H1 (cell line): ENCODE measurements at regions not wholly inside any gene's neighbourhood (a gene's known extent, or its start where the extent isn't known, plus 50 kb on each side); places are given as distances from the start of the nearest gene placed in this dataset.

Experiments used
- CTCF ChIA-PET: fragments of 300-600 bp; sonication (Branson Sonifier 250); formaldehyde crosslinking; loops from one replicate; lab custom pipeline; 2021; ENCODE audit not compliant: partially characterized antibody; lab: Charles Lee
- POLR2A ChIA-PET: fragments of 300-600 bp; sonication (Branson Sonifier 250); formaldehyde crosslinking; loops from one replicate; lab custom pipeline; 2021; ENCODE audit warnings: inconsistent platforms; ENCODE audit not compliant: partially characterized antibody; lab: Charles Lee
- DNase-seq, 2 experiments: peaks; one replicate each; pipeline versions ENCODE4 v3.0.0 to v3.0.0-alpha.2; 2010 to 2022; ENCODE audit warnings: low spot score in 2 of 2, low read depth in 1 of 2, mixed read lengths in 1 of 2
- FAIRE-seq: peaks from 2 replicates; lab custom pipeline; 2011; peaks lifted over from hg19 to GRCh38; lab: Jason Lieb, UNC
- H2AFZ ChIP-seq: 2 replicates; pipeline ENCODE4 v1.8.1; 2012; ENCODE audit warnings: low read length, inconsistent platforms
- H2AK5ac ChIP-seq: 2 replicates; pipeline ENCODE4 v1.6.1; 2013; ENCODE audit warnings: low read depth, low read length
- H2BK120ac ChIP-seq: replicated peaks from 2 replicates; pipeline ENCODE3; 2013; ENCODE audit warnings: low read depth, low read length, inconsistent platforms
- H2BK12ac ChIP-seq: 2 replicates; pipeline ENCODE4 v1.6.1; 2013; ENCODE audit warnings: low read depth, low read length
- H2BK15ac ChIP-seq: 2 replicates; pipeline ENCODE4 v1.6.1; 2013; ENCODE audit warnings: low read length
- H2BK20ac ChIP-seq: 2 replicates; pipeline ENCODE4 v1.6.1; 2013; ENCODE audit warnings: low read length
- H2BK5ac ChIP-seq: 2 replicates; pipeline ENCODE4 v1.6.1; 2013; ENCODE audit warnings: low read depth, low read length
- H3K14ac ChIP-seq: 2 replicates; pipeline ENCODE4 v1.6.1; 2013; ENCODE audit warnings: inconsistent platforms; ENCODE audit not compliant: insufficient read length
- H3K18ac ChIP-seq: 2 replicates; pipeline ENCODE4 v1.6.1; 2013; ENCODE audit warnings: low read length; ENCODE audit errors: extremely low read depth
- H3K23ac ChIP-seq: 2 replicates; pipeline ENCODE4 v1.6.1; 2013; ENCODE audit warnings: inconsistent platforms; ENCODE audit not compliant: insufficient read length
- H3K23me2 ChIP-seq: 2 replicates; pipeline ENCODE4 v1.6.1; 2013; ENCODE audit warnings: low read depth, low read length
- H3K27ac ChIP-seq: 2 replicates; pipeline ENCODE4 v1.6.1; 2011; ENCODE audit warnings: low read depth, low read length, inconsistent platforms
- H3K27me3 ChIP-seq, 4 experiments: replicated peaks in 1 of 4; 1 replicate in 1 of 4; 2 replicates in 3 of 4; pipeline versions ENCODE4 v1.6.1 to v1.8.1; 2011 to 2013; ENCODE audit warnings: low read length in 3 of 4, mild to moderate bottlenecking in 3 of 4, inconsistent platforms in 2 of 4, mixed read lengths in 2 of 4, moderate library complexity in 1 of 4; ENCODE audit not compliant: control insufficient read depth in 3 of 4, insufficient read depth in 3 of 4; ENCODE audit errors: extremely low read depth in 1 of 4
- H3K36me3 ChIP-seq, 4 experiments: 2 replicates each; pipeline versions ENCODE4 v1.6.1 to v1.8.1; 2011 to 2013; ENCODE audit warnings: mild to moderate bottlenecking in 4 of 4, low read length in 3 of 4, moderate library complexity in 2 of 4, control low read depth in 1 of 4, inconsistent platforms in 1 of 4; ENCODE audit not compliant: insufficient read depth in 4 of 4, control insufficient read depth in 2 of 4
- H3K4ac ChIP-seq: replicated peaks from 2 replicates; pipeline ENCODE3; 2013; ENCODE audit warnings: low read length, low read depth, mixed read lengths, inconsistent platforms; ENCODE audit not compliant: insufficient read length
- H3K4me1 ChIP-seq, 4 experiments: replicated peaks in 1 of 4; 1 replicate in 1 of 4; 2 replicates in 3 of 4; pipeline versions ENCODE4 v1.6.1 to v1.8.1; 2011 to 2013; ENCODE audit warnings: low read length in 3 of 4, inconsistent platforms in 2 of 4, mixed read lengths in 1 of 4; ENCODE audit not compliant: insufficient read depth in 4 of 4, control insufficient read depth in 3 of 4
- H3K4me2 ChIP-seq, 2 experiments: 2 replicates each; pipeline versions ENCODE4 v1.6.1 to v1.8.1; 2011 to 2013; ENCODE audit warnings: low read depth in 2 of 2, low read length in 2 of 2, control low read depth in 1 of 2, inconsistent platforms in 1 of 2, mild to moderate bottlenecking in 1 of 2; ENCODE audit not compliant: insufficient read depth in 1 of 2
- H3K4me3 ChIP-seq, 4 experiments: fragments of 200-600, 300-600 bp in 1 of 4; sonication (generic), shearing (Covaris generic), sonication (Bioruptor Twin) in 1 of 4; 2 replicates each; pipeline versions ENCODE4 v1.5.1 to v1.8.1; 2011 to 2016; ENCODE audit warnings: low read length in 4 of 4, low read depth in 3 of 4, control low read depth in 2 of 4, inconsistent platforms in 2 of 4, mild to moderate bottlenecking in 2 of 4, mixed read lengths in 1 of 4, moderate library complexity in 1 of 4; ENCODE audit not compliant: insufficient read depth in 2 of 4; ENCODE audit errors: extremely low read depth in 1 of 4
- H3K56ac ChIP-seq: replicated peaks from 2 replicates; pipeline ENCODE3; 2013; ENCODE audit warnings: low read depth, mild to moderate bottlenecking, mixed read lengths, low read length, inconsistent platforms; ENCODE audit not compliant: insufficient read length
- H3K79me1 ChIP-seq: 2 replicates; pipeline ENCODE4 v1.6.1; 2013; ENCODE audit warnings: low read depth, low read length, control low read depth
- H3K79me2 ChIP-seq, 2 experiments: 2 replicates each; pipeline versions ENCODE4 v1.6.1 to v1.8.1; 2012 to 2013; ENCODE audit warnings: low read length in 2 of 2, mild to moderate bottlenecking in 2 of 2, inconsistent platforms in 1 of 2; ENCODE audit not compliant: insufficient read depth in 2 of 2, control insufficient read depth in 1 of 2
- H3K9ac ChIP-seq, 4 experiments: replicated peaks in 1 of 4; 1 replicate in 1 of 4; 2 replicates in 3 of 4; pipeline versions ENCODE4 v1.6.1 to v1.8.1; 2011 to 2013; ENCODE audit warnings: low read depth in 3 of 4, low read length in 3 of 4, control low read depth in 2 of 4, mild to moderate bottlenecking in 2 of 4, moderate library complexity in 2 of 4, inconsistent platforms in 1 of 4; ENCODE audit errors: extremely low read depth in 1 of 4
- H3K9me3 ChIP-seq, 2 experiments: 2 replicates each; pipeline versions ENCODE4 v1.6.1 to v1.8.1; 2012 to 2013; ENCODE audit warnings: mild to moderate bottlenecking in 2 of 2, moderate library complexity in 2 of 2, control low read depth in 1 of 2, inconsistent platforms in 1 of 2, low read depth in 1 of 2, low read length in 1 of 2, mixed read lengths in 1 of 2; ENCODE audit not compliant: insufficient read depth in 2 of 2
- H4K20me1 ChIP-seq, 2 experiments: replicated peaks in 1 of 2; 2 replicates each; pipeline versions ENCODE3 to v1.8.1; 2011 to 2013; ENCODE audit warnings: inconsistent platforms in 2 of 2, low read length in 2 of 2, mild to moderate bottlenecking in 1 of 2; ENCODE audit not compliant: insufficient read depth in 2 of 2, control insufficient read depth in 1 of 2
- H4K5ac ChIP-seq: 2 replicates; pipeline ENCODE4 v1.6.1; 2013; ENCODE audit warnings: low read length, low read depth, mixed read lengths, inconsistent platforms; ENCODE audit not compliant: insufficient read length
- H4K8ac ChIP-seq: 2 replicates; pipeline ENCODE4 v1.8.0; 2013; ENCODE audit warnings: mild to moderate bottlenecking, moderate library complexity, low read length, inconsistent platforms; ENCODE audit not compliant: insufficient read depth; ENCODE audit errors: extremely low read depth
- H4K91ac ChIP-seq: replicated peaks from 2 replicates; pipeline ENCODE3; 2013; ENCODE audit warnings: low read length, mixed read lengths, inconsistent platforms; ENCODE audit not compliant: insufficient read length
- KDM5A ChIP-seq: fragments of 200-600 bp; IDR thresholded peaks from 2 replicates; pipeline ENCODE4 v1.7.1; 2012; ENCODE audit warnings: mild to moderate bottlenecking, low read length, inconsistent platforms, mixed read lengths
- WGBS, 2 experiments: shearing (Covaris generic) in 1 of 2; methylation state at CpG; one replicate each; pipeline versions ENCODE4 v1.1.6 to v1.1.7; 2013 to 2015; ENCODE audit warnings: low lambda C conversion rate in 2 of 2, mixed read lengths in 2 of 2, inconsistent platforms in 1 of 2, low coverage in 1 of 2, missing lambda C conversion rate in 1 of 2; ENCODE audit not compliant: insufficient replicate concordance in 2 of 2, insufficient coverage in 1 of 2, insufficient read length in 1 of 2; ENCODE audit errors: extremely low coverage in 1 of 2, missing lambda C conversion rate in 1 of 2; 5-methylcytosine and 5-hydroxymethylcytosine counted together
- TF ChIP-seq, protein P1 (sequence below), 3 experiments: IDR thresholded peaks; 1 replicate in 2 of 3; 2 replicates in 1 of 3; pipeline versions ENCODE4 v1.5.1 to v1.6.1; 2011; ENCODE audit warnings: low read length in 3 of 3, mild to moderate bottlenecking in 3 of 3, inconsistent platforms in 2 of 3, low read depth in 1 of 3, moderate library complexity in 1 of 3; ENCODE audit not compliant: insufficient read depth in 1 of 3; ENCODE audit errors: control extremely low read depth in 1 of 3

DNA sequence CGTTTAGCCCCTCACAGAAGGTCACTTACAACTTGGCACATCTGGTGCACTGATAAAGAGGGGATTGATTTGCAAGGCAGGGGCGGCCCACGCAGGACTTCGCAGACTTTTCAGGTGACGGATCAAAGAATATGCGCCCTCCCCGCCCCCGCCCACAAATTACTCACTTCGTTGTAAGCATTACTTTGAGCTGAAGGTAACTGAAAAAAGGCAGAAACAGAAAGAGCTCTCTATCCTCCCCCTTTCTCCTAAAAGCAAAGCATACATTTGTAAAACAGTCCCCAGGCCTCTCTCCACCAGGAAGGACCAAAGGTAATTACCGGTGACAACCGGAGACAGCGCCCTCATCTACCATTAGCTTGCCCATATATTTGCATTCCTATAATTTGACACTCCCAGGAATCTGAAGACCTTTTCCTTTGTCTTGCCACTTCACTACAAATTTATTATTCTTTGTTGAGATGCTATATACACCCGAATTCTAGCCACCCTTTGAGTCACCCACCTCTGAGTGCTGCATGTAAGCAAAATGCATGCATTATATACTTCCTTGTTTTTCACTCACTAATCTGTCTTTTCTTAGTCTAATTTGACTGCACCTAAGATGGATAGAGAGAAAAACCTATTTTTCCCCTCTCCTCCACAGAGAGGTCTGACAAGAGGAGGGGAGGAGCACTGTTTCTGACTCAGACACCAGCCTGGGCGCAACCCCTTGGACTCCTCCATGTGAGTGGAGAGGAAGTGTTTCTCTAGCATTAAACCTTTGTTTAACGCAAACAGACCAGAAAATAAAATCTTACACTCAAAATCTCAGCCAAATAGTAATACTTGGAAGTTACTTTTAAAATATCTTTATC is 74.7 kb upstream of the SPIN1 start:
- no peaks in the 10 kb centered on the region for H3K36me3 ChIP-seq
- H3K18ac ChIP-seq: peak overlapping the region; percentile 81; the same call in 1 of the 2 replicates
- peak overlapping the region; percentile 92 for H4K91ac ChIP-seq
- 7% methylated on average over 15 of the region's 15 CpGs; no CpG with 5 or more reads in 1 of the 2 experiments for WGBS, 2 experiments
- H3K4me1 ChIP-seq: peaks cover 2 to 23% (median 8%) of the 10 kb centered on the region in 4 experiments
- H4K20me1 ChIP-seq: no peaks in the 10 kb centered on the region
- H3K27ac ChIP-seq: peak overlapping the region; percentile 68
- peak overlapping the region in 2 of 4 experiments; percentile 3 to 47; a peak in 5 of 8 replicates for H3K4me3 ChIP-seq
- DNase-seq (peak; percentile 38 to 55), FAIRE-seq (peak; percentile 57)
- H3K9me3 ChIP-seq: no peaks in the 10 kb centered on the region
- peak overlapping the region; percentile 94 for H3K4ac ChIP-seq
- peak overlapping the region; percentile 94 for H2BK5ac ChIP-seq
- POLR2A ChIA-PET: interaction anchor here (0.8 to 1.1 kb wide), 4 partner anchors 74 to 220 kb away, joined by 3 to 4 read pairs (median 3); partner anchors contain the start of gene SPIN1
- H3K23me2 ChIP-seq: no peaks in the 10 kb centered on the region
- peak overlapping the region; percentile 80; the same call in 1 of the 2 replicates for H2BK20ac ChIP-seq
- peak overlapping the region; percentile 52 to 89 for H3K4me2 ChIP-seq
- H3K56ac ChIP-seq: peak overlapping the region; percentile 75
- H3K14ac ChIP-seq: peak overlapping the region; percentile 51
- peak overlapping the region; percentile 88; the same call in 1 of the 2 replicates for H2BK12ac ChIP-seq
- 0 out of 2 replicates have a peak overlapping the region, but pooled peaks have one; percentile 45 for H2AFZ ChIP-seq
- no peaks in the 10 kb centered on the region for H3K79me1 ChIP-seq
- H2AK5ac ChIP-seq: 0 out of 2 replicates have a peak overlapping the region, but pooled peaks have one; percentile 44
- CTCF ChIA-PET: interaction anchor here (0.6 to 2.1 kb wide), 24 partner anchors 8 to 979 kb away, joined by 3 to 12 read pairs (median 4); no protein-coding TSS in a partner anchor
- no peaks in the 10 kb centered on the region for H3K79me2 ChIP-seq
- no peak overlapping the region for H4K8ac ChIP-seq
- no peaks in the 10 kb centered on the region for H3K27me3 ChIP-seq
- peak overlapping the region in 1 of 4 experiments; percentile 6; a peak in 1 of 7 replicates for H3K9ac ChIP-seq
- peak overlapping the region; percentile 99 for H2BK120ac ChIP-seq
- no peak overlapping the region for H3K23ac ChIP-seq
- peak overlapping the region; percentile 81; the same call in 1 of the 2 replicates for H2BK15ac ChIP-seq
- H4K5ac ChIP-seq: peak overlapping the region; percentile 88
- no peak for TF ChIP-seq KDM5A
- TF ChIP-seq, protein P1, sequence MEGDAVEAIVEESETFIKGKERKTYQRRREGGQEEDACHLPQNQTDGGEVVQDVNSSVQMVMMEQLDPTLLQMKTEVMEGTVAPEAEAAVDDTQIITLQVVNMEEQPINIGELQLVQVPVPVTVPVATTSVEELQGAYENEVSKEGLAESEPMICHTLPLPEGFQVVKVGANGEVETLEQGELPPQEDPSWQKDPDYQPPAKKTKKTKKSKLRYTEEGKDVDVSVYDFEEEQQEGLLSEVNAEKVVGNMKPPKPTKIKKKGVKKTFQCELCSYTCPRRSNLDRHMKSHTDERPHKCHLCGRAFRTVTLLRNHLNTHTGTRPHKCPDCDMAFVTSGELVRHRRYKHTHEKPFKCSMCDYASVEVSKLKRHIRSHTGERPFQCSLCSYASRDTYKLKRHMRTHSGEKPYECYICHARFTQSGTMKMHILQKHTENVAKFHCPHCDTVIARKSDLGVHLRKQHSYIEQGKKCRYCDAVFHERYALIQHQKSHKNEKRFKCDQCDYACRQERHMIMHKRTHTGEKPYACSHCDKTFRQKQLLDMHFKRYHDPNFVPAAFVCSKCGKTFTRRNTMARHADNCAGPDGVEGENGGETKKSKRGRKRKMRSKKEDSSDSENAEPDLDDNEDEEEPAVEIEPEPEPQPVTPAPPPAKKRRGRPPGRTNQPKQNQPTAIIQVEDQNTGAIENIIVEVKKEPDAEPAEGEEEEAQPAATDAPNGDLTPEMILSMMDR (IDR thresholded peaks at IDR 0.05; ENCODE audit: control extremely low read depth in 1 of 3, insufficient read depth in 1 of 3, low read depth in 1 of 3, low read length in 3 of 3): peak; percentile 27 to 56 (median 45)
